Stomach (tissue), 8 donors: ENCODE measurements at regions not wholly inside any gene's neighbourhood (a gene's known extent, or its start where the extent isn't known, plus 50 kb on each side); places are given as distances from the start of the nearest gene placed in this dataset.
A peak's percentile ranks its signal among the peaks of the same experiment; 100 is the strongest.
"Not testable (repeated sequence)": the region's sequence is repeated elsewhere in the genome, so short reads cannot be mapped to it uniquely, and the experiment has no call there.

ENCODE experiments used
- DNase-seq, 2 donors: peaks; one replicate each; pipeline versions ENCODE4 v3.0.0 to v3.0.0-alpha.2; 2013 to 2019
- H3K27ac ChIP-seq, 5 donors: fragments of 200-600 bp in 4 of 5; sonication (generic) in 4 of 5; one replicate each; pipeline ENCODE4 v1.5.1; 2013 to 2019; ENCODE audit warnings: mild to moderate bottlenecking in 1 of 5, moderate library complexity in 1 of 5
- H3K27me3 ChIP-seq, 3 donors: fragments of 200-600 bp; sonication (generic); one replicate each; pipeline ENCODE4 v1.5.1; 2017 to 2019; ENCODE audit warnings: mixed run types in 1 of 3
- H3K36me3 ChIP-seq, 4 donors: fragments of 200-600 bp; sonication (generic); 1 replicate in 3 of 4; 2 replicates in 1 of 4; pipeline ENCODE4 v1.5.1; 2016 to 2019
- H3K4me1 ChIP-seq, 4 donors: fragments of 200-600 bp; sonication (generic); one replicate each; pipeline ENCODE4 v1.5.1; 2016 to 2019
- H3K4me3 ChIP-seq, 4 donors: fragments of 200-600 bp; sonication (generic) in 3 of 4; one replicate each; pipeline ENCODE4 v1.5.1; 2016 to 2019; ENCODE audit warnings: mild to moderate bottlenecking in 1 of 4
- H3K9me3 ChIP-seq, 4 donors: fragments of 200-600 bp; sonication (generic); one replicate each; pipeline ENCODE4 v1.5.1; 2016 to 2019
- CTCF ChIP-seq, 7 experiments: fragments of 450-650 bp in 4 of 7; fragments of 200-600 bp in 3 of 7; sonication (generic) in 3 of 7; IDR thresholded peaks; one replicate each; pipeline ENCODE4 v1.5.1; 2016 to 2019; ENCODE audit warnings: antibody characterized with exemption in 7 of 7, control low read depth in 2 of 7, mild to moderate bottlenecking in 1 of 7
- EP300 ChIP-seq: sonication (generic); formaldehyde crosslinking; IDR thresholded peaks from one replicate; pipeline ENCODE4 v1.6.1; 2017; ENCODE audit warnings: antibody characterized with exemption
- POLR2A ChIP-seq, 4 donors: fragments of 450-650 bp; IDR thresholded peaks; one replicate each; pipeline ENCODE4 v1.6.1; 2016; ENCODE audit warnings: antibody characterized with exemption in 4 of 4, control low read depth in 2 of 4, mild to moderate bottlenecking in 1 of 4, moderate library complexity in 1 of 4
- POLR2AphosphoS5 ChIP-seq, 3 donors: sonication (generic); formaldehyde crosslinking; IDR thresholded peaks; one replicate each; pipeline ENCODE4 v1.6.1; 2016; ENCODE audit warnings: antibody characterized with exemption in 3 of 3
- WGBS, 5 donors: extraction: QIAGEN DNeasy Blood & Tissue Kit in 3 of 5; methylation state at CpG; one replicate each; pipeline versions ENCODE4 v1.1.5 to v1.1.7; 2013 to 2018; 5-methylcytosine and 5-hydroxymethylcytosine counted together
- intact Hi-C: fragments of 100-400 bp; cut with DNase I; formaldehyde crosslinking; loops from one replicate; pipeline ENCODE4 v1.15.1; 2023; ENCODE audit warnings: low total_unique reads
- donor health status: healthy with polysubstance abuse.
- donor health status: Bipolar disorder and iron deficiency.
- donor health status: healthy.

GRCh38 chr20:48368580-48369021 is 459.2 kb downstream of the PREX1 start:
- H3K27me3 ChIP-seq, intact Hi-C loops, H3K4me3 ChIP-seq, H3K36me3 ChIP-seq, H3K9me3 ChIP-seq: not testable (repeated sequence)
- DNase-seq, result peak in 1 of 2 donors; percentile 53
- Histone ChIP-seq H3K4me1 (peaks cover 0 to 21% (median 10%) of the 10 kb centered on the region in 4 donors), H3K27ac (peak overlapping the region in 2 of 5 donors; percentile 73 to 74)
- peak in 1 of 3 donors; percentile 59 for TF ChIP-seq POLR2AphosphoS5 (IDR thresholded peaks at IDR 0.05)
- WGBS, 5 donors, result 58 to 77% (median 63%) methylated on average over 5 to 10 of the region's 10 CpGs

- Histone ChIP-seq H3K27me3 (peaks cover 0 to 13% (median 0%) of the 10 kb centered on the region in 3 donors), H3K27ac (peak overlapping the region in 1 of 5 donors; percentile 49), H3K4me1 (peaks cover 0 to 20% (median 9%) of the 10 kb centered on the region in 4 donors)
- DNase-seq, result peak in 1 of 2 donors; percentile 23
- H3K9me3 ChIP-seq, H3K4me3 ChIP-seq, intact Hi-C loops, H3K36me3 ChIP-seq: not testable (repeated sequence)
- 7 to 14% (median 12%) methylated on average over 11 to 16 of the region's 28 CpGs for WGBS, 5 donors
These were observed 460.0 kb downstream of the PREX1 start for GRCh38 chr20:48367541-48368358.

- Histone ChIP-seq H3K36me3 (no peaks in the 10 kb centered on the region), H3K4me1 (peaks cover 0 to 20% (median 9%) of the 10 kb centered on the region in 4 donors), H3K27ac (no peak overlapping the region), H3K27me3 (peaks cover 0 to 13% (median 0%) of the 10 kb centered on the region in 3 donors), H3K9me3 (peaks cover 0 to 4% (median 0%) of the 10 kb centered on the region in 4 donors), H3K4me3 (no peak overlapping the region)
- no peak for TF ChIP-seq EP300
- TF ChIP-seq CTCF (IDR thresholded peaks at IDR 0.05), result no peak
- no peak for TF ChIP-seq POLR2A (IDR thresholded peaks at IDR 0.05)
- no peak for TF ChIP-seq POLR2AphosphoS5 (IDR thresholded peaks at IDR 0.05)
- intact Hi-C loops, result no loop called here
- WGBS, 5 donors, result 93 to 99% (median 97%) methylated on average over 5 of the region's 5 CpGs
- DNase-seq, result no peak
These were observed 461.6 kb downstream of the PREX1 start for GRCh38 chr20:48366230-48366629.

- 88 to 95% (median 92%) methylated on average over 11 of the region's 11 CpGs for WGBS, 5 donors
- intact Hi-C loops, result no loop called here
- no peaks in the 10 kb centered on the region for H3K36me3 ChIP-seq
- no peak for DNase-seq
- H3K9me3 ChIP-seq, result peaks cover 0 to 4% (median 0%) of the 10 kb centered on the region in 4 donors
- TF ChIP-seq CTCF (IDR thresholded peaks at IDR 0.05), result no peak
- no peak for TF ChIP-seq POLR2AphosphoS5 (IDR thresholded peaks at IDR 0.05)
- TF ChIP-seq POLR2A (IDR thresholded peaks at IDR 0.05), result no peak
- no peak for TF ChIP-seq EP300
- no peak overlapping the region for H3K27ac ChIP-seq
- peaks cover 0 to 20% (median 9%) of the 10 kb centered on the region in 4 donors for H3K4me1 ChIP-seq
- H3K27me3 ChIP-seq, result peaks cover 0 to 13% (median 0%) of the 10 kb centered on the region in 3 donors
- no peak overlapping the region for H3K4me3 ChIP-seq
These were observed 462.9 kb downstream of the PREX1 start for GRCh38 chr20:48364688-48365421.

GRCh38 chr20:48364055-48364454 is 463.7 kb downstream of the PREX1 start:
- Histone ChIP-seq H3K27me3 (peaks cover 0 to 13% (median 0%) of the 10 kb centered on the region in 3 donors), H3K9me3 (peaks cover 0 to 4% (median 0%) of the 10 kb centered on the region in 4 donors), H3K4me3 (no peak overlapping the region), H3K27ac (no peak overlapping the region), H3K4me1 (peaks cover 0 to 16% (median 7%) of the 10 kb centered on the region in 4 donors), H3K36me3 (no peaks in the 10 kb centered on the region)
- intact Hi-C loops, result no loop called here
- DNase-seq, result no peak
- no peak for TF ChIP-seq CTCF (IDR thresholded peaks at IDR 0.05)
- TF ChIP-seq POLR2A (IDR thresholded peaks at IDR 0.05), result no peak
- no peak for TF ChIP-seq POLR2AphosphoS5 (IDR thresholded peaks at IDR 0.05)
- no peak for TF ChIP-seq EP300
